Stimulated activated CD8-positive, alpha-beta memory T cell treated with anti-CD3 and anti-CD28 coated beads, Interleukin-12 subunit alpha, Interleukin-12 subunit beta, amount 100 ng/mL, for 1 hour (primary cell): ENCODE measurements at regions not wholly inside any gene's neighbourhood (a gene's known extent, or its start where the extent isn't known, plus 50 kb on each side); places are given as distances from the start of the nearest gene placed in this dataset.

Experiments
- DNase-seq: peaks from one replicate; pipeline ENCODE4 v3.0.0-alpha.2; 2020; ENCODE audit warnings: low read depth

GRCh38 chr2:42854207-42854818 lies 61.9 kb upstream of the HAAO start:
- DNase-seq: no peak

GRCh38 chr2:42853549-42854206 lies 61.3 kb upstream of the HAAO start:
- DNase-seq: no peak

GRCh38 chr2:42852798-42853197 lies 60.4 kb upstream of the HAAO start:
- no peak for DNase-seq

- no peak for DNase-seq
These were observed 59.4 kb upstream of the HAAO start for GRCh38 chr2:42851740-42852250.

GRCh38 chr2:42851186-42851585 lies 58.8 kb upstream of the HAAO start:
- DNase-seq: no peak

GRCh38 chr2:42850016-42850805 lies 57.8 kb upstream of the HAAO start:
- DNase-seq: no peak

- no peak for DNase-seq
These were observed 56.9 kb upstream of the HAAO start for GRCh38 chr2:42849311-42849710.

GRCh38 chr2:42848726-42849290 lies 56.4 kb upstream of the HAAO start:
- DNase-seq: no peak

GRCh38 chr2:42848265-42848664 lies 55.9 kb upstream of the HAAO start:
- DNase-seq: no peak

GRCh38 chr2:42847596-42848151 lies 55.3 kb upstream of the HAAO start:
- no peak for DNase-seq

GRCh38 chr2:42846932-42847595 lies 54.7 kb upstream of the HAAO start:
- DNase-seq: no peak

- no peak for DNase-seq
These were observed 53.6 kb upstream of the HAAO start for GRCh38 chr2:42846026-42846425.

- DNase-seq: no peak
These were observed 52.8 kb upstream of the HAAO start for GRCh38 chr2:42844901-42845821.

GRCh38 chr2:42844366-42844765 lies 52.0 kb upstream of the HAAO start:
- no peak for DNase-seq

- DNase-seq: no peak
These were observed 51.2 kb upstream of the HAAO start for GRCh38 chr2:42843611-42844010.

- no peak for DNase-seq
These were observed 50.7 kb upstream of the HAAO start for GRCh38 chr2:42843131-42843530.

GRCh38 chr2:42842466-42842865 lies 50.1 kb upstream of the HAAO start:
- no peak for DNase-seq
